ENCODE measurements at regions not wholly inside any gene's neighbourhood (a gene's known extent, or its start where the extent isn't known, plus 50 kb on each side); places are given as distances from the start of the nearest gene placed in this dataset.

DNA sequence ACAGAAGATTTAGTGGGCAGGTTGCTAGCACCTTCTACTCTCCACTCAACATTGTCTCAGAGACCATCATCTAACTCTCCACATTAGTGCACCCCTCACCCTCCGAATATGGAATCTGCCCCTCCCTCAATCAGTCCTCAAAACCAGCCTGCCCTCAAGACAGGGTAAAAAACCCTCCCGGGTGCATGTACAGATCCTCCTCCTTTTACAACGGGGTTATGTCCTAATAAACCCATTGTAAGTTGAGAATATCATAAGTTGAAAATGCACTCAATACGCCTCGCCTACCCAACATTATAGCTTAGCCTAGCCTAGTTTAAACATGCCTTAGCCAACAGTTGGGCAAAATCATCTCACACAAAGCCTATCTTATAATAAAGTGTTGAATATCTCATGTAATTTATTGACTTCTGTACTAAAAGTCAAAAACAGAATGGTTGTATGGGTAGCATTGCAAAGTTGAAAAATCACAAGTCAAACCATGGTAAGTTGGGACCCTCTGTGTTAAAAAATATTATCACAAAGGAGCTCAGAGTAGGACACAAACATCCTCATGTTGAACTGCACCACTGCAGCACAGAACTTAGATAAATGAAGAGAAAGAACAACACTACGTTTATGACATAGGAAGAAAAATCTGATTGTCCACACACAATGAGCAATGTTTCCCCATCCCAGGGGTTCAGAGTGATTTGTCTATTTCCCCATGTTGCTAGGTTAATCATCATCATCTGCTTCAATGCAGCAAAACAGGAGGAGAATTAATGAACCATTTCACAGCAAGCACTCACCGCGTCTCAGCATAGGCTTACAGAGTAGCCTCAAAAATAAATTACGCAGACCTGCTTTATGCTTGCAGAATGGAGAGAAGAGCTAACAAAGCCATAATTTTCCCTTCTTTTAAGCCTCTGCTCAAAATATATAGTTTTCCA, 184.1 kb upstream of the ARL4C start:
- H3K9me3 ChIP-seq (ENCODE audit: low read length) = no peaks in the 10 kb centered on the region
- no peaks in the 10 kb centered on the region for H3K36me3 ChIP-seq (ENCODE audit: insufficient read depth, low read length)
- no peaks in the 10 kb centered on the region for H4K20me1 ChIP-seq (ENCODE audit: insufficient read depth, low read length)
- H2AFZ ChIP-seq (ENCODE audit: low read length) = no peak overlapping the region
- no peaks in the 10 kb centered on the region for H3K9me2 ChIP-seq (ENCODE audit: low read depth, low read length)
- no peak overlapping the region for H3K4me3 ChIP-seq (ENCODE audit: low read depth, low read length, poor library complexity, severe bottlenecking)
- H3K4me1 ChIP-seq (ENCODE audit: insufficient read depth, low read length, severe bottlenecking) = no peaks in the 10 kb centered on the region
- no peaks in the 10 kb centered on the region for H3K27me3 ChIP-seq (ENCODE audit: insufficient read depth, low read length)
- no peaks in the 10 kb centered on the region for H3F3A ChIP-seq (ENCODE audit: insufficient read depth, low read length)
- no peaks in the 10 kb centered on the region for H3K79me2 ChIP-seq (ENCODE audit: insufficient read depth, low read length)
- no peak for TF ChIP-seq EZH2 (IDR thresholded peaks at IDR 0.05; ENCODE audit: borderline replicate concordance, low read length)
- TF ChIP-seq, protein P1, sequence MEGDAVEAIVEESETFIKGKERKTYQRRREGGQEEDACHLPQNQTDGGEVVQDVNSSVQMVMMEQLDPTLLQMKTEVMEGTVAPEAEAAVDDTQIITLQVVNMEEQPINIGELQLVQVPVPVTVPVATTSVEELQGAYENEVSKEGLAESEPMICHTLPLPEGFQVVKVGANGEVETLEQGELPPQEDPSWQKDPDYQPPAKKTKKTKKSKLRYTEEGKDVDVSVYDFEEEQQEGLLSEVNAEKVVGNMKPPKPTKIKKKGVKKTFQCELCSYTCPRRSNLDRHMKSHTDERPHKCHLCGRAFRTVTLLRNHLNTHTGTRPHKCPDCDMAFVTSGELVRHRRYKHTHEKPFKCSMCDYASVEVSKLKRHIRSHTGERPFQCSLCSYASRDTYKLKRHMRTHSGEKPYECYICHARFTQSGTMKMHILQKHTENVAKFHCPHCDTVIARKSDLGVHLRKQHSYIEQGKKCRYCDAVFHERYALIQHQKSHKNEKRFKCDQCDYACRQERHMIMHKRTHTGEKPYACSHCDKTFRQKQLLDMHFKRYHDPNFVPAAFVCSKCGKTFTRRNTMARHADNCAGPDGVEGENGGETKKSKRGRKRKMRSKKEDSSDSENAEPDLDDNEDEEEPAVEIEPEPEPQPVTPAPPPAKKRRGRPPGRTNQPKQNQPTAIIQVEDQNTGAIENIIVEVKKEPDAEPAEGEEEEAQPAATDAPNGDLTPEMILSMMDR (IDR thresholded peaks at IDR 0.05; ENCODE audit: low read length) = no peak
- H3K27ac ChIP-seq (ENCODE audit: low read depth, low read length, poor library complexity, severe bottlenecking) = no peak overlapping the region
- no peak overlapping the region for H3K9ac ChIP-seq (ENCODE audit: low read length)
- H3K4me2 ChIP-seq (ENCODE audit: low read length) = no peak overlapping the region

- no peaks in the 10 kb centered on the region for H4K20me1 ChIP-seq (ENCODE audit: insufficient read depth, low read length)
- H2AFZ ChIP-seq (ENCODE audit: low read length) = no peak overlapping the region
- H3F3A ChIP-seq (ENCODE audit: insufficient read depth, low read length) = no peaks in the 10 kb centered on the region
- TF ChIP-seq EZH2 (IDR thresholded peaks at IDR 0.05; ENCODE audit: borderline replicate concordance, low read length) = no peak
- TF ChIP-seq, protein P1 (IDR thresholded peaks at IDR 0.05; ENCODE audit: low read length) = no peak
- no peak overlapping the region for H3K27ac ChIP-seq (ENCODE audit: low read depth, low read length, poor library complexity, severe bottlenecking)
- H3K4me1 ChIP-seq (ENCODE audit: insufficient read depth, low read length, severe bottlenecking) = no peaks in the 10 kb centered on the region
- no peak overlapping the region for H3K4me2 ChIP-seq (ENCODE audit: low read length)
- H3K4me3 ChIP-seq (ENCODE audit: low read depth, low read length, poor library complexity, severe bottlenecking) = no peak overlapping the region
- no peaks in the 10 kb centered on the region for H3K9me2 ChIP-seq (ENCODE audit: low read depth, low read length)
- no peak overlapping the region for H3K9ac ChIP-seq (ENCODE audit: low read length)
- no peaks in the 10 kb centered on the region for H3K36me3 ChIP-seq (ENCODE audit: insufficient read depth, low read length)
- H3K27me3 ChIP-seq (ENCODE audit: insufficient read depth, low read length) = no peaks in the 10 kb centered on the region
- H3K9me3 ChIP-seq (ENCODE audit: low read length) = no peaks in the 10 kb centered on the region
- H3K79me2 ChIP-seq (ENCODE audit: insufficient read depth, low read length) = no peaks in the 10 kb centered on the region
Measured at GRCh38 chr2:234679741-234680687, 183.1 kb upstream of the ARL4C start.

GRCh38 chr2:234679301-234679740, 182.4 kb upstream of the ARL4C start:
- no peak overlapping the region for H3K4me2 ChIP-seq (ENCODE audit: low read length)
- H3K27me3 ChIP-seq (ENCODE audit: insufficient read depth, low read length) = no peaks in the 10 kb centered on the region
- no peak overlapping the region for H3K27ac ChIP-seq (ENCODE audit: low read depth, low read length, poor library complexity, severe bottlenecking)
- no peak overlapping the region for H3K9ac ChIP-seq (ENCODE audit: low read length)
- no peaks in the 10 kb centered on the region for H3K9me3 ChIP-seq (ENCODE audit: low read length)
- H3K79me2 ChIP-seq (ENCODE audit: insufficient read depth, low read length) = no peaks in the 10 kb centered on the region
- no peaks in the 10 kb centered on the region for H3K4me1 ChIP-seq (ENCODE audit: insufficient read depth, low read length, severe bottlenecking)
- no peak overlapping the region for H3K4me3 ChIP-seq (ENCODE audit: low read depth, low read length, poor library complexity, severe bottlenecking)
- no peak for TF ChIP-seq EZH2 (IDR thresholded peaks at IDR 0.05; ENCODE audit: borderline replicate concordance, low read length)
- TF ChIP-seq, protein P1 (IDR thresholded peaks at IDR 0.05; ENCODE audit: low read length) = no peak
- no peaks in the 10 kb centered on the region for H3F3A ChIP-seq (ENCODE audit: insufficient read depth, low read length)
- no peaks in the 10 kb centered on the region for H3K36me3 ChIP-seq (ENCODE audit: insufficient read depth, low read length)
- no peaks in the 10 kb centered on the region for H4K20me1 ChIP-seq (ENCODE audit: insufficient read depth, low read length)
- no peak overlapping the region for H2AFZ ChIP-seq (ENCODE audit: low read length)
- no peaks in the 10 kb centered on the region for H3K9me2 ChIP-seq (ENCODE audit: low read depth, low read length)

Measured in OCI-LY1 (cell line).